ENCODE measurements at regions not wholly inside any gene's neighbourhood (a gene's known extent, or its start where the extent isn't known, plus 50 kb on each side); places are given as distances from the start of the nearest gene placed in this dataset.

GRCh38 chr5:174426851-174427250, 297.5 kb upstream of the MSX2 start:
- TF ChIP-seq POLR2A (IDR thresholded peaks at IDR 0.05) (no peak), EP300 (IDR thresholded peaks at IDR 0.05) (no peak)
- TF ChIP-seq, protein P1, sequence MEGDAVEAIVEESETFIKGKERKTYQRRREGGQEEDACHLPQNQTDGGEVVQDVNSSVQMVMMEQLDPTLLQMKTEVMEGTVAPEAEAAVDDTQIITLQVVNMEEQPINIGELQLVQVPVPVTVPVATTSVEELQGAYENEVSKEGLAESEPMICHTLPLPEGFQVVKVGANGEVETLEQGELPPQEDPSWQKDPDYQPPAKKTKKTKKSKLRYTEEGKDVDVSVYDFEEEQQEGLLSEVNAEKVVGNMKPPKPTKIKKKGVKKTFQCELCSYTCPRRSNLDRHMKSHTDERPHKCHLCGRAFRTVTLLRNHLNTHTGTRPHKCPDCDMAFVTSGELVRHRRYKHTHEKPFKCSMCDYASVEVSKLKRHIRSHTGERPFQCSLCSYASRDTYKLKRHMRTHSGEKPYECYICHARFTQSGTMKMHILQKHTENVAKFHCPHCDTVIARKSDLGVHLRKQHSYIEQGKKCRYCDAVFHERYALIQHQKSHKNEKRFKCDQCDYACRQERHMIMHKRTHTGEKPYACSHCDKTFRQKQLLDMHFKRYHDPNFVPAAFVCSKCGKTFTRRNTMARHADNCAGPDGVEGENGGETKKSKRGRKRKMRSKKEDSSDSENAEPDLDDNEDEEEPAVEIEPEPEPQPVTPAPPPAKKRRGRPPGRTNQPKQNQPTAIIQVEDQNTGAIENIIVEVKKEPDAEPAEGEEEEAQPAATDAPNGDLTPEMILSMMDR (IDR thresholded peaks at IDR 0.05): no peak
